GM19467 (cell line): ENCODE measurements at regions not wholly inside any gene's neighbourhood (a gene's known extent, or its start where the extent isn't known, plus 50 kb on each side); places are given as distances from the start of the nearest gene placed in this dataset.

Experiments
- ATAC-seq: cut with Tn5 transposase; IDR thresholded peaks from one replicate; pipeline ENCODE4 v1.9.1; 2021; ENCODE audit warnings: mild to moderate bottlenecking, moderate library complexity; ENCODE audit not compliant: unreplicated experiment

DNA sequence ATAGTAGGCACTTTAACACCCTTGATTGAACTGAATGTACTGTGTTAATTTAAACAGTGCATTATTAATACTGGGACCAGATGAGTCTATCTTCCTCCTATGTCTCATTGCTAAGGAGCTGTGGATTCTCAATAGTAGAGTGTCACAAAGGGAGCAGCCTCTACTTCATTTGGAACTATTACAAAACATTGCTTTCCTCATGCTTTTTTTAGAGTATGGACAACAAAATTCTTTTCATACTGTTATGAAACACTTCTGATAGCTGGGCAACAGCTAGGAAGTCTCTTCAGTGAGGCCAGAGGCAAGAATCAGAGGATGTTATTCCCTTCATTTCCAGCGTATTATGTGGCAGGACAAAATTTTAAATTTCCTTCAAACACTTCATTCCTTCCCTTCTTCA is 160.8 kb downstream of the FBXO8 start:
- ATAC-seq = no peak

- no peak for ATAC-seq
Measured at GRCh38 chr4:174120446-174121295, 162.8 kb downstream of the FBXO8 start.

GRCh38 chr4:174119830-174120229 is 163.6 kb downstream of the FBXO8 start:
- no peak for ATAC-seq

- no peak for ATAC-seq
Measured at GRCh38 chr4:174119051-174119450, 164.4 kb downstream of the FBXO8 start.

DNA sequence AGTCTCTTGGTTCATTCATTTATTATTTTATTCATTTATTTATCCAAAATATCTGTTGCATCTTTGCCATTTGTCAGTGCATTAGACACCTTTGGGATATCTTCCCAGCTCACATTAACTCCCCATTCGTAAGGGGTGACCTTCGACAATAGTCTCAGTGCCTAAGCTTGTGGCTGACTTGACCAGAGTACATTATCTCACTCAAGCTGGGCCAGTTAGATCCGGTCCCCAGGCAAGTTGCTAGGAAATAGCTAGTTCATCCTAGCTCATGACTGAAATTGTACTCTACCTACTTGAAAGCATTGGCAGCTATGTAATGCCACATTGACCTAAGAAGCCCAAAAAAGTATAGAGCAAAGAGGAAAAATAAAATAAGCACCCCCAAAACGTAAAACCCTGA is 165.3 kb downstream of the FBXO8 start:
- no peak for ATAC-seq

DNA sequence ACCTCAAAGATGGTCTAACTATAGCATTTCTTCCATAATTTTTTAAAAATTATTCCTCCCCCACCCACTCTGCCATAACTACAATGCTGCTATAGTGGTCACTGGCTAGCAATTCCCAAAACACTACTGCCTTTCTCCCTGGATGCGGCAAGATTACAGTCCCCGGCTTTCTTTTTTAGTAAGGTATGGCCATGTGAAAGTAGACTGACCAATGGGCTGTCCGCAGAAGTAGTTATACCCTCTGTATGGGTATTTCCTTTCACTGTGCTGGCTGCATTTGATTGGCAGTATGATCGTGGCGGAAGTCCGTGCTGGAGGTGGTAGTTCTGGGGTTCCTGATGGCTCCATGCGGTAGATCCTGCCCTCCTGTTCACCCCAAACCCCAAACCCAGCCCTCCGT is 166.0 kb downstream of the FBXO8 start:
- ATAC-seq = no peak

DNA sequence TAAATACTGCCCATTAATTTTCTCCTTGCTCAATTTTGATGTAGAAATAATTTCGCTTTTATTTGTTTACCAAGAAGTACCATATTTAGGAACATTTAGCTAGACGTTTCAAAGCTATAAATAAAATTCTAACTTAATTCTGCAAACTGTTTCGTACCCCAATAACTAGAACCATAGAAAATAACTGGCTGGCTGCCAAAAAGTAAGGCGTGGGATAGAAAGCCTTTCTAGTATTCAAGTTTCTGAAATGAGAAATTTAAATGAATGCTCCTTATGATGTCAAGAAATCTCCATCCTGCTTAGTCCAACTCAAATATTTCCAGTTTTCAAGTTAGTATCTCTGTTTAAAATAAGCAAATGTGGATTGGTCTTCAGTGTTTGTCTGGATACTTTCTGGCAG is 167.4 kb downstream of the FBXO8 start:
- no peak for ATAC-seq

- ATAC-seq = no peak
Measured at GRCh38 chr4:174111422-174111821, 172.0 kb downstream of the FBXO8 start.

DNA sequence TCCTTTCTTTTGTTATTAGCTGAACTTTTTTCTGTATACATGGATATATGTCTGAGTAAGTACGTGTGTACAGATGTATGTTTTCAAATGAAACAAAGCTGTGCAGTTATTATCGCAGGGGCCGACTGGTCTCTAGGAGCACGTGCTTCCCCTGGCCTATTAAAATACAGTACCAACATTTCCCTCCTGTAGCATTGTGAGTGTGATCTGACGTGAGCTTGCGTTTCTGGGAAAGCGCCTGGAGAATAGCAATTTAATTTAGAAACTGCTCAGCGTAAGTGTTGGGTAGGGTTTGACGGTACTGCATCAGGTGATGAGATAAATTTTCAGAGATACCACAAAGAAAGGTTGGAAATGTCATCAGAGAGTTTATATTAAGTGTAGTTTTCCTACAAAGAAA is 173.3 kb downstream of the FBXO8 start:
- no peak for ATAC-seq

GRCh38 chr4:174107746-174108354 is 175.6 kb downstream of the FBXO8 start:
- ATAC-seq = no peak

- no peak for ATAC-seq
Measured at GRCh38 chr4:174105202-174105601, 178.3 kb downstream of the FBXO8 start.

- no peak for ATAC-seq
Measured at GRCh38 chr4:174100910-174101309, 182.6 kb downstream of the FBXO8 start.

GRCh38 chr4:174099712-174100111 is 183.8 kb downstream of the FBXO8 start:
- ATAC-seq = peak; percentile 46

GRCh38 chr4:174096999-174097398 is 186.5 kb downstream of the FBXO8 start:
- no peak for ATAC-seq

DNA sequence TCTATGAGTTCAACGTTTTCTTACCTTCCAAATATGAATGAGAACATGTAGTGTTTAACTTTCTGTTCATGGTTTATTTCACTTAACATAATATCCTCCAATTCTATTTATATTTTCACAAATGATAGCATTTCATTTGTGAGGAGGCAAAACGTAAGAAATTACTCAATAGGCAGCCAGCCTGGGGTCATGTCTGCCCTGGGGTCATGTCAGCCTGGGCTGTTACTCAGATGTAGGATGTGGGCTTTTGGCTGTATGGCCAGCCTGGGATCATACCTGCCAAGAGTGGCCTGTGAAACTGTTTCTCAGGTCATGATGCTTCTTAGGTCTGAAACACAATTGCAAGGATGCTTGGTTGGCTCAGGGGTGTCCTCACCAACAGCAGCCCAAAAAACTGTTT is 187.0 kb downstream of the FBXO8 start:
- ATAC-seq = no peak

DNA sequence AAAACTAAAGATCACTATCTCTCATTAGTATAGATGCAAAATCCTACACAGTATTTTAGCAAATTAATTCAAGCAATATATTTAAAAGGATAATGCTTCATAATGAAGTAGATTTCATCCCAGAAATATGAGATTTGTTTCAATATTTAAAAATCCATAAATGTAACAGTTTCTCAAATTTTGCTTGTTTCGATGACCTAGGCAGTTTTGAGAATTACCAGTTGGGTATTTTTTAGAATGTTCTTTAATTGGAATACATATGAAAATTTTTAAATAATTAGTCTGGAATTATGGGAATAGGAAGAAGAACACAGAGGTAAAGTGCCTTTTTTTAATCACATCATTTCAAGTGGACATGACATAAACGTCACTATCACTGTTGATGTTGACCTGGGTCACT is 192.3 kb downstream of the FBXO8 start:
- ATAC-seq = no peak

- ATAC-seq = no peak
Measured at GRCh38 chr4:174089711-174090110, 193.8 kb downstream of the FBXO8 start.

DNA sequence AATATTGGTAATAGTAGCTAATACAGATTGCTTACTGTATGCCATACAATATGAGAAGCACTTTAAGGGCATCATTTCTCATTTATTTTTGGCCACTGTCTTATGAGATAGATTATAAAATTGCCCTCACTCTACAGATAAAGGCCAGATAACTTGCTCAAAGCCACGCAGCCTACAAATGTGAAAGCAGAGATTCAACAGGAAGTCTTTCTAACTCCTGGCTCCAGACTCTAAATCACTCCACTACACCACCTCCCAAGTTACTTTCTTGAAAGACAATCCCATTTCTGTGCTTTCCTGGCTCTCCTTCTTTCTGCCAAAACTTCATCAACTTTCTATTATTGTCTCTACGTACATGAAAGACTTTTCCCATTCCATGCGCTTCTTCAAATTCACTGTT is 194.7 kb downstream of the FBXO8 start:
- no peak for ATAC-seq

DNA sequence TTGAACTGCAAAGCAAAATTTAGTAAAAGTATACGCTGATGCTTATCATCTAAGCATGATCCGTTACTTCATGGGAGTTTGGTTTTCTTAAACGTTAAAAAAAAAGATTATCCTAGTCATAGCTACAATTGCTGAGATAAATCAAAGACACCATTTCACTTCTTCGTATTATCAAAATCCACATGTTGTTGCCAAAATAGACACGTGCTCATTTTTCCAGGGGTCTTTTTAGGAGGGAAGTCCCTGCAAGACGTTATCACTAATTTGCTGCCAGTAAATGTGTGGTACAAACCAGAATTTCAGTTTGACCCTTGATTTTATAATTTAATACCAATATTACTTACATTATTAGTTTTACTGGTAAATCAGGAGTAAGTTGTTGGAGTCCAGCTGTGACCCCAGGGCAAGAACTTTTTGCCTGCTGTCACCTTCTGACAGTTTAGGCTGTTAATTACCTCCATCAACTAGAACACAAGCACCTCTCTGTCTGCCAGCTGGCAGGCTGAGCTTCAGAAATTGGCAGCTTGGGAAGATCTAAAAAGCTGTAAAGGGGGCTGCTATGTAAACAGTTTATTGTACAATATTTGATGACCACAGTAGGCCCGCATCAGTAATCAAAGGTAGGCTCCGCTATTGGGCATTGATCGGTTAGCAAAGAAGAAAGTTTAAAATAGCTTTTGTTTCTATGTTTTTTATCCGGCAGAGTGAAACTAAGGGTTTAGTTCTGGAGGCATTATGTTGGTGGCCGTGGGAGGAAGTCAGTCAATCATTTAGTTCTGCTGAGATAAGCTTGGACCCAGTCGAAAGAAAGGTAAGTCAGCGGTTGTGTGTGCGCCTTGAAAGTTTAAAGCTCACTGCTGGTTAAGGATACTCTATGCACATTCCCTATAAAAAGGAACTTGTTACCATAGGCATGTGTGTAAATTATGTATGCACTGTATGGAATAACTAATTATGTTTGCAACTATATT is 196.4 kb downstream of the FBXO8 start:
- no peak for ATAC-seq

DNA sequence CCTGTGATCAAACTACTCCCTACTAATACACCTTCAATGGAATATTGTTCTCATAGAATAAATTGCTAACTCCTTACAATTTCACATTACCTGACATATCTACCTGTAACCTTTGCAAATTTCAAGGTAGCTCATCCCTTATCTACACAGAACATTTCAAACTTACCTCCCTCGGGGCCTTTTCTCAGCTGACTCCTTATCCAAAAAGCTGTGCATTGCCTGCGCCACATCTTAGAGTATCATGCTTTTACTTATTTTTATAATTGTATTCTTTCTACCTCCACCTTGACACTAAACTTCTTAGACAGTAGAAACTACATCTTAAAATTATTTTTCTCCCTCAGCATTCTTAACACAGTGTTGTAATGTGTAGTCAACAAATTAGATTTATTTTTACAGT is 198.5 kb downstream of the FBXO8 start:
- ATAC-seq = no peak

DNA sequence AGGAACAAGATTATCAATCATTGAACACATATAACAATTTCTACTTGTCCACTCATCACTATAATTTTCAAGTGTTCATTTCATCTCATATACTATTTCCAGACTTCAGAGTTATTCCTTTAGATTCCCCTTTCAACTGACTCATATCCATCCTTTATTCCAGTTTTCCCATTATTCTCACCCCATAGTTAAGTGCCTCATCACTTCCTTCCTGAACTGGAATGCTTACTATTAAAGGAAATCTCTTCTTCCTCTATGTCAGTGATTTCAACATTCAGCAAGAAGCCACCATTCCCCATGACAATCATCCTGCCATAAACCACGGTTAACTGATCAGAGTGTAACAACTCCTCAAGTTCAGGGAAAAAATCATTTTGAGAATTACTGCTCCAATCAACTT is 198.9 kb downstream of the FBXO8 start:
- no peak for ATAC-seq
